ENCODE measurements at regions not wholly inside any gene's neighbourhood (a gene's known extent, or its start where the extent isn't known, plus 50 kb on each side); places are given as distances from the start of the nearest gene placed in this dataset.

DNA sequence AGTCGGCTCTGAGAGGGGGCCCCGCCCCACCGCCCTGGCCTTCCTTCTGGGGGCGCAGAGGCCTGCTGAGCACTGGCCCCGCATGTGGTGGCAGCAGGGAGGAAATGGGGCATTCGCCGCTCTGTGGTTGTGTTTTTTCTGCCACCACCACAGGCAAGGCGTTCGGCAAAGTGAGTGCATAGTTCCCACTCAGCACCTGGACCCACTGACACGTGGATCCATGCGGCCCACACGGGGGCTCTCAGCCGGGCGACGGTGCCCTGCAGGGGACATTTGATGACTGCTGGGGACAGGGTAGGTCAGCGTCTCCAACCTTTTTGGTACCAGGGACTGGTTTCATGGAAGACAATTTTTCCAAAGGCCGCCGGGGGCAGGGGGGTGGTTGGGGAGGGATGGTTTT is 70.9 kb downstream of the ENGASE start:
- no peaks in the 10 kb centered on the region for H3K9me1 ChIP-seq (ENCODE audit: control insufficient read depth, extremely low read depth, insufficient read depth, low read length)
- DNase-seq (ENCODE audit: low read depth, low spot score): no peak
- H3K27ac ChIP-seq (ENCODE audit: control insufficient read depth, insufficient read depth, low read length): no peak overlapping the region
- peaks cover 34% of the 10 kb centered on the region for H3K27me3 ChIP-seq (ENCODE audit: control insufficient read depth, extremely low read depth, insufficient read depth, low read length)
- H3K4me1 ChIP-seq (ENCODE audit: control insufficient read depth, extremely low read depth, insufficient read depth, low read length): no peaks in the 10 kb centered on the region
- H3K9ac ChIP-seq (ENCODE audit: control insufficient read depth, extremely low read depth, insufficient read depth, low read length): no peak overlapping the region
- H3K4me3 ChIP-seq (ENCODE audit: control insufficient read depth in 2 of 3, extremely low read depth in 1 of 3, insufficient read depth in 2 of 3, low read depth in 1 of 3, low read length in 3 of 3): no peak overlapping the region
- TF ChIP-seq EZH2 (IDR thresholded peaks at IDR 0.05; ENCODE audit: low read length): no peak
- TF ChIP-seq, protein P1, sequence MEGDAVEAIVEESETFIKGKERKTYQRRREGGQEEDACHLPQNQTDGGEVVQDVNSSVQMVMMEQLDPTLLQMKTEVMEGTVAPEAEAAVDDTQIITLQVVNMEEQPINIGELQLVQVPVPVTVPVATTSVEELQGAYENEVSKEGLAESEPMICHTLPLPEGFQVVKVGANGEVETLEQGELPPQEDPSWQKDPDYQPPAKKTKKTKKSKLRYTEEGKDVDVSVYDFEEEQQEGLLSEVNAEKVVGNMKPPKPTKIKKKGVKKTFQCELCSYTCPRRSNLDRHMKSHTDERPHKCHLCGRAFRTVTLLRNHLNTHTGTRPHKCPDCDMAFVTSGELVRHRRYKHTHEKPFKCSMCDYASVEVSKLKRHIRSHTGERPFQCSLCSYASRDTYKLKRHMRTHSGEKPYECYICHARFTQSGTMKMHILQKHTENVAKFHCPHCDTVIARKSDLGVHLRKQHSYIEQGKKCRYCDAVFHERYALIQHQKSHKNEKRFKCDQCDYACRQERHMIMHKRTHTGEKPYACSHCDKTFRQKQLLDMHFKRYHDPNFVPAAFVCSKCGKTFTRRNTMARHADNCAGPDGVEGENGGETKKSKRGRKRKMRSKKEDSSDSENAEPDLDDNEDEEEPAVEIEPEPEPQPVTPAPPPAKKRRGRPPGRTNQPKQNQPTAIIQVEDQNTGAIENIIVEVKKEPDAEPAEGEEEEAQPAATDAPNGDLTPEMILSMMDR (optimal IDR thresholded peaks at IDR 0.05 in 1 of 3, IDR thresholded peaks at IDR 0.05 in 1 of 3, conservative IDR thresholded peaks at IDR 0.05 in 1 of 3; ENCODE audit: extremely low read depth in 1 of 3, insufficient read depth in 2 of 3, low read length in 3 of 3): no peak
- H2AFZ ChIP-seq (ENCODE audit: control insufficient read depth, low read length): no peak overlapping the region
- no peaks in the 10 kb centered on the region for H4K20me1 ChIP-seq (ENCODE audit: control insufficient read depth, extremely low read depth, insufficient read depth, low read length)
- H3K9me3 ChIP-seq (ENCODE audit: control insufficient read depth, low read depth, low read length): no peaks in the 10 kb centered on the region
- dilution Hi-C loops (cut with MboI; ENCODE audit: extremely low pct_ligation_motif_present, low sequenced_read_pairs): loop anchor here (5.0 kb wide), 1 partner anchor 33 kb away; no protein-coding TSS in a partner anchor
- H3K79me2 ChIP-seq (ENCODE audit: control insufficient read depth, insufficient read depth, low read length): no peaks in the 10 kb centered on the region
- no peak for FAIRE-seq
- no peak overlapping the region for H3K4me2 ChIP-seq (ENCODE audit: control insufficient read depth, extremely low read depth, insufficient read depth, low read depth, low read length)
- no peaks in the 10 kb centered on the region for H3K36me3 ChIP-seq (ENCODE audit: control insufficient read depth in 2 of 2, extremely low read depth in 1 of 2, insufficient read depth in 2 of 2, low read length in 2 of 2)

GRCh38 chr17:79144133-79144532 is 69.5 kb downstream of the ENGASE start:
- dilution Hi-C loops (cut with MboI; ENCODE audit: extremely low pct_ligation_motif_present, low sequenced_read_pairs): no loop called here
- Histone ChIP-seq H3K4me1 (ENCODE audit: control insufficient read depth, extremely low read depth, insufficient read depth, low read length) (no peaks in the 10 kb centered on the region), H3K27me3 (ENCODE audit: control insufficient read depth, extremely low read depth, insufficient read depth, low read length) (peaks cover 47% of the 10 kb centered on the region), H4K20me1 (ENCODE audit: control insufficient read depth, extremely low read depth, insufficient read depth, low read length) (no peaks in the 10 kb centered on the region), H3K9me1 (ENCODE audit: control insufficient read depth, extremely low read depth, insufficient read depth, low read length) (no peaks in the 10 kb centered on the region), H3K9ac (ENCODE audit: control insufficient read depth, extremely low read depth, insufficient read depth, low read length) (no peak overlapping the region), H3K36me3 (ENCODE audit: control insufficient read depth in 2 of 2, extremely low read depth in 1 of 2, insufficient read depth in 2 of 2, low read length in 2 of 2) (no peaks in the 10 kb centered on the region), H2AFZ (ENCODE audit: control insufficient read depth, low read length) (no peak overlapping the region), H3K9me3 (ENCODE audit: control insufficient read depth, low read depth, low read length) (no peaks in the 10 kb centered on the region), H3K4me3 (ENCODE audit: control insufficient read depth in 2 of 3, extremely low read depth in 1 of 3, insufficient read depth in 2 of 3, low read depth in 1 of 3, low read length in 3 of 3) (no peak overlapping the region), H3K27ac (ENCODE audit: control insufficient read depth, insufficient read depth, low read length) (no peak overlapping the region), H3K79me2 (ENCODE audit: control insufficient read depth, insufficient read depth, low read length) (no peaks in the 10 kb centered on the region), H3K4me2 (ENCODE audit: control insufficient read depth, extremely low read depth, insufficient read depth, low read depth, low read length) (no peak overlapping the region)
- DNase-seq (ENCODE audit: low read depth, low spot score) (no peak), FAIRE-seq (no peak)
- no peak for TF ChIP-seq EZH2 (IDR thresholded peaks at IDR 0.05; ENCODE audit: low read length)
- TF ChIP-seq, protein P1 (optimal IDR thresholded peaks at IDR 0.05 in 1 of 3, IDR thresholded peaks at IDR 0.05 in 1 of 3, conservative IDR thresholded peaks at IDR 0.05 in 1 of 3; ENCODE audit: extremely low read depth in 1 of 3, insufficient read depth in 2 of 3, low read length in 3 of 3): no peak

Data from keratinocyte (primary cell).